CD4-positive, alpha-beta T cell (primary cell): ENCODE measurements at regions not wholly inside any gene's neighbourhood (a gene's known extent, or its start where the extent isn't known, plus 50 kb on each side); places are given as distances from the start of the nearest gene placed in this dataset.

ENCODE experiments used
- ATAC-seq: fragments of 200-7000 bp; cut with Tn5 transposase; one replicate; pipeline ENCODE4 v1.10.0; 2022; ENCODE audit warnings: mild to moderate bottlenecking; ENCODE audit not compliant: poor library complexity
- CTCF ChIA-PET: fragments of 350-600 bp; sonication (Branson Sonifier 250); formaldehyde crosslinking; loops from one replicate; lab custom pipeline; 2021; ENCODE audit warnings: antibody characterized with exemption, inconsistent platforms; lab: Charles Lee
- POLR2A ChIA-PET: fragments of 350-600 bp; sonication (Branson Sonifier 250); formaldehyde crosslinking; loops from one replicate; lab custom pipeline; 2021; ENCODE audit warnings: antibody characterized with exemption, inconsistent platforms; lab: Charles Lee
- DNase-seq, 14 experiments: peaks; one replicate each; pipeline ENCODE4 v3.0.0-alpha.2; 2013 to 2020; ENCODE audit warnings: mixed read lengths in 2 of 14
- H3K27ac ChIP-seq, 2 donors: one replicate each; pipeline versions ENCODE4 v1.5.1 to v1.7.0; 2013; ENCODE audit warnings: low read length in 2 of 2, low read depth in 1 of 2, mild to moderate bottlenecking in 1 of 2
- H3K27me3 ChIP-seq, 2 experiments: 1 replicate in 1 of 2; 2 replicates in 1 of 2; pipeline versions ENCODE4 v1.6.1 to v1.7.0; 2013; ENCODE audit warnings: low read length in 2 of 2, control low read depth in 1 of 2, mild to moderate bottlenecking in 1 of 2, moderate library complexity in 1 of 2; ENCODE audit not compliant: insufficient read depth in 2 of 2, control insufficient read depth in 1 of 2
- H3K36me3 ChIP-seq: one replicate; pipeline ENCODE4 v1.6.1; 2013; ENCODE audit warnings: low read length, control low read depth; ENCODE audit not compliant: insufficient read depth
- H3K4me1 ChIP-seq: one replicate; pipeline ENCODE4 v1.6.1; 2013; ENCODE audit warnings: low read length, control low read depth; ENCODE audit not compliant: insufficient read depth
- H3K4me3 ChIP-seq: one replicate; pipeline ENCODE4 v1.5.1; 2013; ENCODE audit warnings: mild to moderate bottlenecking, low read length, moderate library complexity
- H3K9me3 ChIP-seq, 2 experiments: 1 replicate in 1 of 2; 2 replicates in 1 of 2; pipeline versions ENCODE4 v1.6.1 to v1.7.0; 2013; ENCODE audit warnings: low read length in 2 of 2, mild to moderate bottlenecking in 2 of 2, control low read depth in 1 of 2, moderate library complexity in 1 of 2; ENCODE audit not compliant: control insufficient read depth in 1 of 2, insufficient read depth in 1 of 2
- H3K27ac Mint-ChIP-seq: one replicate; pipeline ENCODE4 v1.8.0; 2020; ENCODE audit warnings: mixed read lengths
- H3K27me3 Mint-ChIP-seq: one replicate; pipeline ENCODE4 v1.8.0; 2021; ENCODE audit warnings: mixed read lengths
- H3K36me3 Mint-ChIP-seq: one replicate; pipeline ENCODE4 v1.8.0; 2021; ENCODE audit warnings: low read depth, mixed read lengths
- H3K4me1 Mint-ChIP-seq: one replicate; pipeline ENCODE4 v1.8.0; 2021; ENCODE audit warnings: low read depth, mixed read lengths
- H3K4me3 Mint-ChIP-seq: one replicate; pipeline ENCODE4 v1.8.0; 2020; ENCODE audit warnings: mild to moderate bottlenecking, mixed read lengths
- H3K9me3 Mint-ChIP-seq: one replicate; pipeline ENCODE4 v1.8.0; 2020; ENCODE audit warnings: mixed read lengths
- CTCF ChIP-seq: fragments of 200-600 bp; IDR thresholded peaks from one replicate; pipeline ENCODE4 v1.8.0; 2022; ENCODE audit warnings: antibody characterized with exemption, mild to moderate bottlenecking
- intact Hi-C, 2 experiments: fragments of 100-400 bp; cut with DNase I in 1 of 2; cut with micrococcal nuclease in 1 of 2; formaldehyde crosslinking; loops; one replicate each; pipeline versions ENCODE4 v1.15.1 to v1.9.0; 2023 to 2025; cut with DNase I, micrococcal nuclease

GRCh38 chr9:31084350-31084749 lies 1300.1 kb upstream of the ACO1 start:
- TF ChIP-seq CTCF: no peak
- POLR2A ChIA-PET: no interaction called here
- intact Hi-C loops: no loop called here
- CTCF ChIA-PET: no interaction called here
- Mint-ChIP-seq H3K36me3 (no peaks in the 10 kb centered on the region), H3K4me3 (no peak overlapping the region), H3K27ac (no peak overlapping the region), H3K4me1 (no peaks in the 10 kb centered on the region), H3K9me3 (no peaks in the 10 kb centered on the region), H3K27me3 (no peaks in the 10 kb centered on the region)
- DNase-seq (no peak), ATAC-seq (no peak)
- Histone ChIP-seq H3K4me3 (no peak overlapping the region), H3K27me3 (no peaks in the 10 kb centered on the region), H3K4me1 (no peaks in the 10 kb centered on the region), H3K27ac (no peak overlapping the region), H3K9me3 (no peaks in the 10 kb centered on the region), H3K36me3 (no peaks in the 10 kb centered on the region)

- ATAC-seq (no peak), DNase-seq (no peak)
- TF ChIP-seq CTCF: no peak
- H3K27ac ChIP-seq: no peak overlapping the region
- no peaks in the 10 kb centered on the region for H3K9me3 Mint-ChIP-seq
- ChIA-PET CTCF (interaction anchor here (1.1 kb wide), 1 partner anchor 10 kb away, joined by 4 read pairs; no protein-coding TSS in a partner anchor), POLR2A (no interaction called here)
- no peaks in the 10 kb centered on the region for H3K9me3 ChIP-seq
- H3K36me3 ChIP-seq: no peaks in the 10 kb centered on the region
- no peaks in the 10 kb centered on the region for H3K36me3 Mint-ChIP-seq
- intact Hi-C loops: no loop called here
- H3K4me1 ChIP-seq: no peaks in the 10 kb centered on the region
- no peak overlapping the region for H3K4me3 Mint-ChIP-seq
- no peak overlapping the region for H3K4me3 ChIP-seq
- peaks cover 11% of the 10 kb centered on the region for H3K27me3 Mint-ChIP-seq
- H3K4me1 Mint-ChIP-seq: no peaks in the 10 kb centered on the region
- no peaks in the 10 kb centered on the region for H3K27me3 ChIP-seq
- no peak overlapping the region for H3K27ac Mint-ChIP-seq
Observed at GRCh38 chr9:31089549-31090221, 1294.8 kb upstream of the ACO1 start.

- Mint-ChIP-seq H3K4me1 (no peaks in the 10 kb centered on the region), H3K36me3 (no peaks in the 10 kb centered on the region), H3K27ac (no peak overlapping the region), H3K4me3 (no peak overlapping the region), H3K9me3 (no peaks in the 10 kb centered on the region), H3K27me3 (peaks cover 9% of the 10 kb centered on the region)
- CTCF ChIA-PET: interaction anchor here (1.1 kb wide), 1 partner anchor 10 kb away, joined by 4 read pairs; no protein-coding TSS in a partner anchor
- no peaks in the 10 kb centered on the region for H3K9me3 ChIP-seq
- POLR2A ChIA-PET: no interaction called here
- no peak overlapping the region for H3K27ac ChIP-seq
- ATAC-seq (no peak), DNase-seq (no peak)
- no peaks in the 10 kb centered on the region for H3K27me3 ChIP-seq
- TF ChIP-seq CTCF: no peak
- no peak overlapping the region for H3K4me3 ChIP-seq
- no peaks in the 10 kb centered on the region for H3K36me3 ChIP-seq
- H3K4me1 ChIP-seq: no peaks in the 10 kb centered on the region
- intact Hi-C loops: no loop called here
Observed at GRCh38 chr9:31100311-31100710, 1284.1 kb upstream of the ACO1 start.
